IPS-15b (cell line): ENCODE measurements at regions not wholly inside any gene's neighbourhood (a gene's known extent, or its start where the extent isn't known, plus 50 kb on each side); places are given as distances from the start of the nearest gene placed in this dataset.

Experiments
- H3K27me3 ChIP-seq: one replicate; pipeline ENCODE4 v1.6.1; 2013; ENCODE audit warnings: low read length; ENCODE audit not compliant: control insufficient read depth, insufficient read depth
- H3K36me3 ChIP-seq: one replicate; pipeline ENCODE4 v1.6.1; 2013; ENCODE audit warnings: low read length; ENCODE audit not compliant: control insufficient read depth, insufficient read depth
- H3K4me1 ChIP-seq: one replicate; pipeline ENCODE4 v1.6.1; 2013; ENCODE audit warnings: mild to moderate bottlenecking, low read length; ENCODE audit not compliant: control insufficient read depth, insufficient read depth
- H3K4me3 ChIP-seq: one replicate; pipeline ENCODE4 v1.5.1; 2013; ENCODE audit warnings: low read depth, low read length
- H3K9ac ChIP-seq: one replicate; pipeline ENCODE4 v1.6.1; 2013; ENCODE audit warnings: low read depth, mild to moderate bottlenecking, low read length
- H3K9me3 ChIP-seq: one replicate; pipeline ENCODE4 v1.6.1; 2013; ENCODE audit warnings: mild to moderate bottlenecking, low read length; ENCODE audit not compliant: control insufficient read depth, insufficient read depth

- H3K4me1 ChIP-seq = no peaks in the 10 kb centered on the region
- H3K27me3 ChIP-seq = no peaks in the 10 kb centered on the region
- no peaks in the 10 kb centered on the region for H3K36me3 ChIP-seq
- no peak overlapping the region for H3K9ac ChIP-seq
- H3K9me3 ChIP-seq = no peaks in the 10 kb centered on the region
- H3K4me3 ChIP-seq = no peak overlapping the region
Measured at GRCh38 chr7:110027385-110027784, 1063.5 kb upstream of the LRRN3 start.

DNA sequence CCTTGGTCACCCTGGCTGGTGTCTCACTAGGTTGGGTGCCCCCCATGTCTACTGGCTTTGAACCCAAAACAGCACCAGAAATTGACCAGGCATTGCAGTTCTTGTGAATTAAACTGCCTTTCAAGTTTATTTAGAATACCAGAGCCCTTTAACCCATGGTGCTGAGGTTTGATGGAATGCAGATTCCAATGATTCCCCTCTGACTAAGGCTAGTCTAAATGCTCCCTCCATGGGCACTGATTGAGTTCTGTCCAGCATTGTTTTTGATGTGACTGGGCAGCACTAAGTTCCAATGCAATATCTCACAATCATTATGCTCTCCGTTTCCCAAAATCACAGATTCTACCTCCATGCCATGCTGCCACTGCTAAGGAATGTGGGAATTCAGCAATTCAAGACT, 1047.4 kb upstream of the LRRN3 start:
- no peaks in the 10 kb centered on the region for H3K36me3 ChIP-seq
- no peaks in the 10 kb centered on the region for H3K4me1 ChIP-seq
- no peak overlapping the region for H3K9ac ChIP-seq
- no peaks in the 10 kb centered on the region for H3K27me3 ChIP-seq
- no peaks in the 10 kb centered on the region for H3K9me3 ChIP-seq
- H3K4me3 ChIP-seq = no peak overlapping the region

- no peaks in the 10 kb centered on the region for H3K36me3 ChIP-seq
- no peaks in the 10 kb centered on the region for H3K9me3 ChIP-seq
- no peak overlapping the region for H3K9ac ChIP-seq
- H3K27me3 ChIP-seq = no peaks in the 10 kb centered on the region
- H3K4me3 ChIP-seq = no peak overlapping the region
- H3K4me1 ChIP-seq = no peaks in the 10 kb centered on the region
Measured at GRCh38 chr7:110050785-110051184, 1040.1 kb upstream of the LRRN3 start.

- H3K27me3 ChIP-seq = no peaks in the 10 kb centered on the region
- no peaks in the 10 kb centered on the region for H3K9me3 ChIP-seq
- no peaks in the 10 kb centered on the region for H3K4me1 ChIP-seq
- no peaks in the 10 kb centered on the region for H3K36me3 ChIP-seq
- no peak overlapping the region for H3K9ac ChIP-seq
- no peak overlapping the region for H3K4me3 ChIP-seq
Measured at GRCh38 chr7:110051372-110051771, 1039.6 kb upstream of the LRRN3 start.

DNA sequence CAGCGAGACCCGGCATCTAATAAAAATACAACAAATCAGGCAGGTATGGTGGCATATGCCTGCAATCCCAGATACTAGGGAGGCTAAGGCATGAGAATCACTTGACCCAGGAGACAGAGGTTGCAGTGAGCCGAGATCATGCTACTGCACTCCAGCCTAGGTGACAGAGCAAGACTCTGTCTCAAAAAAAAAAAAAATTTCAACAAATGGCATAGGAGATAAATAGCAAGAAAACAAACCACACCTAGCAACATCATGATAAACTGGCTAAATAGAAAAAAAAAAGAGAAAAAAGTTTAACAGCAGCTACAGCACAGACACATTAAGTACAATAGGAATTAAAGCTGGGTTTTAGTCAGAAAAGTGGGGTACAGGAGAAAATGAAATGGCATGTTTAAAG, 1034.6 kb upstream of the LRRN3 start:
- Histone ChIP-seq H3K9ac (no peak overlapping the region), H3K27me3 (no peaks in the 10 kb centered on the region), H3K36me3 (no peaks in the 10 kb centered on the region), H3K4me1 (no peaks in the 10 kb centered on the region), H3K4me3 (no peak overlapping the region), H3K9me3 (no peaks in the 10 kb centered on the region)

DNA sequence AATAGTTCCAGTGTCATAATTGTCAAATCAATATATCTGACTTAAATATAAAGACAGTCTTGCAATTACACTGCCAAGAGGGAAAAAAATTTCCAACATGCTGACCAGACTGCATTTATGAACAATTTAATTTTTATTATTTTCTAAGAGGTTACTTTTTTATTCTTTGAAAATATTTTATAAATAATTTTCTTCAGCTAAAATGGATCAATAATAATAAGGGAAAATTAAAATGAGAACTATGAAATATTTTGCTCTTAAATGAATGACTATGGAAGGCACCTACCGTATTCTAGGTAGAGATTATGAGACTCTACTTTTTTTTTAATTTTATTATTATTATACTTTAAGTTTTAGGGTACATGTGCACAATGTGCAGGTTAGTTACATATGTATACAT, 1032.5 kb upstream of the LRRN3 start:
- H3K36me3 ChIP-seq = no peaks in the 10 kb centered on the region
- no peaks in the 10 kb centered on the region for H3K4me1 ChIP-seq
- H3K9me3 ChIP-seq = no peaks in the 10 kb centered on the region
- no peak overlapping the region for H3K4me3 ChIP-seq
- no peak overlapping the region for H3K9ac ChIP-seq
- no peaks in the 10 kb centered on the region for H3K27me3 ChIP-seq

DNA sequence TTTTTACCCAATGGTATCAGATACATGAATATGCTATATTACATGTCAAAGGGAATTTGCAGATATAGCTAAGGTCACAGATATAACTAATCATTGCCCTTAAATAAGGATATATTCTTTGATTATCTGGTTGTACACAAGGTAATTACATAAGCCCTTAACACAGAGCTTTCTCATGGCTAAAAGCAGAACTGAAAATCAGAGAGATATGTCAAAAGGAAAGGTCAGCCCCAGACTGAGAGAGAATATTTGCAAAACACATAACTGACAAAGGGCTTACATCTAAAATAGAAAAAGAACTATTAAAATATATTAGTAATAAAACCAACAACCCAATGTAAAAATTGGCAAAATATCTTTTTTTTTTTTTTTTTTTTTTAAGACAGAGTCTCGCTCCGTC, 1029.5 kb upstream of the LRRN3 start:
- Histone ChIP-seq H3K9ac (no peak overlapping the region), H3K4me1 (no peaks in the 10 kb centered on the region), H3K4me3 (no peak overlapping the region), H3K36me3 (no peaks in the 10 kb centered on the region), H3K27me3 (no peaks in the 10 kb centered on the region), H3K9me3 (no peaks in the 10 kb centered on the region)

GRCh38 chr7:110065121-110065520, 1025.8 kb upstream of the LRRN3 start:
- Histone ChIP-seq H3K4me1 (no peaks in the 10 kb centered on the region), H3K9ac (no peak overlapping the region), H3K9me3 (no peaks in the 10 kb centered on the region), H3K27me3 (no peaks in the 10 kb centered on the region), H3K36me3 (no peaks in the 10 kb centered on the region), H3K4me3 (no peak overlapping the region)

DNA sequence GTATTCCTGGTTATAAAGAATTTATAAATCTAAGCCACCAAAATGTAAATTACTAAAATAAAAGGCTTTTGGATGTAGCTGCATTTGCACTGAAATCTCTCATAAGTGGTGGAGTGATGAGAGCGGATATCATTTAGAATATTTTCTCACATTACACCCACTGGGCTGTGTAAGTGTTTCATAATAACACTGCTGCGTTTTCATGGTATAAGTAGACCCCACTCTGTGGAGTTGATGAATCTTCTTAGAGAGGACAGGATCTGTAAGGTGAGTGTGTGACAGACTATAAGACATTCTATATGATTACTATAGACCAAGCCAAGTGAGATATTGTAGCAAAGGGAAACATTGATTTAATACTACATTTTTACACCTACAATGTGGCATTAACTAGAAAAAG, 1024.1 kb upstream of the LRRN3 start:
- Histone ChIP-seq H3K36me3 (no peaks in the 10 kb centered on the region), H3K9ac (no peak overlapping the region), H3K9me3 (no peaks in the 10 kb centered on the region), H3K4me1 (no peaks in the 10 kb centered on the region), H3K27me3 (no peaks in the 10 kb centered on the region), H3K4me3 (no peak overlapping the region)

- Histone ChIP-seq H3K4me1 (no peaks in the 10 kb centered on the region), H3K9me3 (no peaks in the 10 kb centered on the region), H3K9ac (no peak overlapping the region), H3K27me3 (no peaks in the 10 kb centered on the region), H3K36me3 (no peaks in the 10 kb centered on the region), H3K4me3 (no peak overlapping the region)
Measured at GRCh38 chr7:110071192-110071591, 1019.7 kb upstream of the LRRN3 start.

GRCh38 chr7:110075450-110075849, 1015.5 kb upstream of the LRRN3 start:
- Histone ChIP-seq H3K9ac (no peak overlapping the region), H3K27me3 (no peaks in the 10 kb centered on the region), H3K4me1 (no peaks in the 10 kb centered on the region), H3K9me3 (no peaks in the 10 kb centered on the region), H3K4me3 (no peak overlapping the region), H3K36me3 (no peaks in the 10 kb centered on the region)

- H3K9me3 ChIP-seq = no peaks in the 10 kb centered on the region
- no peaks in the 10 kb centered on the region for H3K27me3 ChIP-seq
- no peaks in the 10 kb centered on the region for H3K4me1 ChIP-seq
- no peak overlapping the region for H3K4me3 ChIP-seq
- no peaks in the 10 kb centered on the region for H3K36me3 ChIP-seq
- no peak overlapping the region for H3K9ac ChIP-seq
Measured at GRCh38 chr7:110076194-110076593, 1014.7 kb upstream of the LRRN3 start.
